ENCODE measurements at regions not wholly inside any gene's neighbourhood (a gene's known extent, or its start where the extent isn't known, plus 50 kb on each side); places are given as distances from the start of the nearest gene placed in this dataset.

DNA sequence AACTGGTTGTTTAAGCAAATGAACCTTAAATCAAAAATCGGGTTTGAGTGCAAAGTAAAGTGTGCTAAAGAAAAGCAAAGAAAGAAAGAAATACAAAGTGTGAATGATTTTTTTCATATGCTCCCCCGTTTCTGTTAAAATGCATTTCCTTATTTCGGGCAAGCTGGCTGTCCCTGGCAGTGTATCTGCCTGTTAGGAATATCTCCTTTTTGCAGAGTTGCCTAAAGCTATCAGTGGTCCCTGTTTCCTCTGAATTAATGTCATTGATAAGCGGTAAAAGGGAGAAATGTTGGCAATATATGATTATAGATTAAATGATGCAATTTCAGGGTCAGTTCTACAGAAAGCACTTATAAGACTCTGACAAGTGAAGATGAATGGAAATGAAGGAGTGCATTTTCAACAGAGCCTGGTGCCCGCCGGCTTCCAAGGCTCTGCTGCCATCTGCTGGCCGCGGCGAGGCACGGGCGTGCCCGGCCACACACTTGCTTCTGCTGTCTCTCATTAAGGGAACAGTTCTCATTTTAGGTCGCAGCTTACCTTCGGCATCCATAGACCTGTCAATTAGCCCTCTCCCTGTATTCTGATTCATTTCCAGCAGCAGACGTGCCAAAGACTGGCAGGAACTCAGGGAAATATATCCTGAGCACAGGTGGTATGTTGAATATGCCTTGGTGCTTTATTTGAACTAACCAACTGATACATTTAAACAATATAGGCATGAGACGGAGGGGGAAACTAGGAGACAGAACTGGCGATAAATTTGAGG is 381.9 kb downstream of the C6orf118 start:
- peak in 1 of 3 donors; percentile 67 for TF ChIP-seq CTCF (IDR thresholded peaks at IDR 0.05)
- DNase-seq (ENCODE audit: low spot score) (no peak), ATAC-seq (ENCODE audit: low FRiP score) (no peak)

DNA sequence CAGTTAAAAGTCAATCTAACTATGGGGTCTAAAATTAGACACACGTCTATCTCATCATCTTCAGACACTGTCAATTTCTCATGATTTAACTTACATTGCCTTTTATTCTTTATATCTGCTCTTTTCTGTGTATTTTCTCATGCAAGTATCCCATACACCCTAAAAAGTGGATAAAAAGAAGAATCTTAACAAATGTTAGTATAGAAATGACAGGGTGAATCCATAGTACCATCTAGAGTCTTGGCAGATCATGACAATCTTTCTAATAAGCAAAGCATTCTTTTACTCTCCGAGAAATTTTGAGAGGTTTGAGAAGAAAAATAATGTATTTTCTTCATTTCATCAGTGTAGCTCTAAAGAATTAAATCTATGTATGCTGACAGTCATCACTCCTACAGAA is 382.7 kb downstream of the C6orf118 start:
- TF ChIP-seq CTCF (IDR thresholded peaks at IDR 0.05), result no peak
- ATAC-seq (ENCODE audit: low FRiP score) (no peak), DNase-seq (ENCODE audit: low spot score) (no peak)

DNA sequence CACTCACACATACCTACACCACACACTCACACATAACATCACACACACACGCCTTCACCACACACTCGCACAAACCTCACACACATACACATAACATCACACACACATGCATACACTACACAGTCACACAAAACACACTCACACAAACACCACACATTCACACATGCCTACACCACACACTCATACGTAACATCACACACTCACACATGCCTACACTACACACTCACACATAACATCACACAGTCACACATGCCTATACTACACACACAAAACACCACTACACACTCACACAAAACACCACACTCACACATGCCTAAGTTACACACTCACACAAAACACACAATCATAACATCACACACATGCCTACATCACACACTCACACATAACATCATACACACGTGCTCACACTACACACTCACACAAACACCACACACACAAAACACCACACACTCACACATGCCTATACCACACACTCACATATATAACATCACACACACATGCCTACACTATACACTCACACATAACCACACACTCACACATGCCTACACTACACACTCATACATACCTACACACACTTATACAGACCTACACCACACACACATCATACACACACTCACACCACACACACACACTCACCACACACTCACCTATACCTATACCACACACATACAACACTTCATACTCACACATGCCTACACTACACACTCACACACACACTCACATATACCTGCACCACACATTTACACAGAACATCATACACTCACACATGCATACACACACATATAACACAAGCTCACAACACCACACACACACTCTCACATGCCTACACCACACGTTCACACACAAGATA is 383.5 kb downstream of the C6orf118 start:
- no peak for ATAC-seq (ENCODE audit: low FRiP score)
- DNase-seq (ENCODE audit: low spot score), result no peak
- TF ChIP-seq CTCF (IDR thresholded peaks at IDR 0.05), result no peak

DNA sequence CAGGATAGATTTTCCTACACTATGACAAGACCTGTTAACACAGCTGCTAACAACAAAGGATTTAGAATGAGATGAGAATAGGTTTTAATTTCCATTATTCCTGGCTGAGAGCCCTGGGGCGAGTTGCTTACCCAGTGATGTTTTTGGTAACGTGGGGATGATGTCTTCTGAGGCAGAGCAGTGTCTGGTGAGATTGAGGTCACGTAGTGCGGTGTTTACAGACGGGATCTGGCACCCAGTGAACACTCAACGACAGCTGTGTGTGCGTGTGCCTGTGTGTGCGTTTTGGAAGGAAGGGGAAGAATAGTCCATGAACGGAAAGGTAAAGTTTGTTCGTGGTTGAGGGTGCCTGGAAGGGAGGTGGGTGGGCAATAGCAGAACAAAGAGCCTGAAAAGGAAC is 384.7 kb downstream of the C6orf118 start:
- no peak for TF ChIP-seq CTCF (IDR thresholded peaks at IDR 0.05)

DNA sequence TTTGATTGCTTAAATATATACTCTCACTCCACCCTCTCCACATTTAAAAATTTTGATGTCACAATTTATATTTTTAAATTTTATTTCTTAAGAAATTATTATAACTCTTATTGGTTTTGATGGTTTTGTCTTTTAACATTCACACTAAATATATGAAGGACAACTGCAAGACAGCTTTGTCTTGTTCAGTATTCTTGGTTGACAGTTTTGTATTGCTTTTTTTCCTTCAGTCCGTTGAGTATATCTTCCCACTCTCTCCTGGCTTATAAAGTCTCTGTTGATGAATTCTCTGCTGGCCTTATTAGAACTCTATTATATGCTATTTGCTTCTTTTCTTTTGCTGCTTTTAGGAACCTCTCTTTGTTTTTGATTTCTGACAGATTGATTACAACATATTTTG is 392.2 kb downstream of the C6orf118 start:
- no peak for DNase-seq (ENCODE audit: low spot score)
- ATAC-seq (ENCODE audit: low FRiP score), result no peak
- TF ChIP-seq CTCF (IDR thresholded peaks at IDR 0.05), result no peak

More for the DNA sequence above, 384.7 kb downstream of the C6orf118 start:
- no peak for ATAC-seq (ENCODE audit: low FRiP score)
- DNase-seq (ENCODE audit: low spot score), result no peak

GRCh38 chr6:164916087-164916486 is 393.3 kb downstream of the C6orf118 start:
- ATAC-seq (ENCODE audit: low FRiP score) (no peak), DNase-seq (ENCODE audit: low spot score) (no peak)
- no peak for TF ChIP-seq CTCF (IDR thresholded peaks at IDR 0.05)
